RWPE1 (cell line): ENCODE measurements at regions not wholly inside any gene's neighbourhood (a gene's known extent, or its start where the extent isn't known, plus 50 kb on each side); places are given as distances from the start of the nearest gene placed in this dataset.

Experiments
- CTCF ChIA-PET: fragments of 350-600 bp; sonication (Branson Sonifier 250); formaldehyde crosslinking; extraction: SDS; loops from one replicate; lab custom pipeline; 2021; lab: Yijun Ruan, JAX
- POLR2A ChIA-PET: fragments of 400-600 bp; formaldehyde crosslinking; extraction: SDS; loops from one replicate; lab custom pipeline; 2020; ENCODE audit warnings: antibody characterized with exemption; ENCODE audit not compliant: low non-redundant PET; lab: Yijun Ruan, JAX
- DNase-seq: peaks from one replicate; pipeline ENCODE4 v3.0.0; 2012; ENCODE audit warnings: low spot score
- H3K27ac ChIP-seq: fragments of 450-650 bp; 2 replicates; pipeline ENCODE4 v1.5.1; 2017
- TF ChIP-seq, protein P1 (sequence below): fragments of 450-650 bp; conservative IDR thresholded peaks from 2 replicates; pipeline ENCODE4 v1.5.1; 2017; ENCODE audit warnings: low read depth, mild to moderate bottlenecking

DNA sequence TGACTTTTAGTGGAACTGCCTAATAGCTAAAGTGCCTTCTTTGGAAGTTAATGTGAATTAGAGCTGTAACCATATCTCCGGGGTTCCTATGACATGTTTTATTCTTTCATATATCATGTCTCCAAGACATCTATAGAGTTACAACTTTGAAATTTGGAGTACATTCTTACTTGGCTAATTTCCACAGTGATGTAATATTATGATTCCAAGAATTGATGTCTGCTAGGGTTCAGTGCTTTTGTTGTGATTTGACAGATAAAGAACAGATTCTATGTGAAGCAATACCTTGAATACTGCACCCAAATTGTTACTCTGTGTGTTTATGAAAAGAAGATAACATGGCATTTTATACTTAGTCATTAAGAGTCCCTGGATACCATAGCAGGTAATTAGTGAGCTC is 934.3 kb downstream of the NTRK3 start:
- CTCF ChIA-PET, result no interaction called here
- no peak for DNase-seq
- POLR2A ChIA-PET, result no interaction called here
- no peak overlapping the region for H3K27ac ChIP-seq
- TF ChIP-seq, protein P1, sequence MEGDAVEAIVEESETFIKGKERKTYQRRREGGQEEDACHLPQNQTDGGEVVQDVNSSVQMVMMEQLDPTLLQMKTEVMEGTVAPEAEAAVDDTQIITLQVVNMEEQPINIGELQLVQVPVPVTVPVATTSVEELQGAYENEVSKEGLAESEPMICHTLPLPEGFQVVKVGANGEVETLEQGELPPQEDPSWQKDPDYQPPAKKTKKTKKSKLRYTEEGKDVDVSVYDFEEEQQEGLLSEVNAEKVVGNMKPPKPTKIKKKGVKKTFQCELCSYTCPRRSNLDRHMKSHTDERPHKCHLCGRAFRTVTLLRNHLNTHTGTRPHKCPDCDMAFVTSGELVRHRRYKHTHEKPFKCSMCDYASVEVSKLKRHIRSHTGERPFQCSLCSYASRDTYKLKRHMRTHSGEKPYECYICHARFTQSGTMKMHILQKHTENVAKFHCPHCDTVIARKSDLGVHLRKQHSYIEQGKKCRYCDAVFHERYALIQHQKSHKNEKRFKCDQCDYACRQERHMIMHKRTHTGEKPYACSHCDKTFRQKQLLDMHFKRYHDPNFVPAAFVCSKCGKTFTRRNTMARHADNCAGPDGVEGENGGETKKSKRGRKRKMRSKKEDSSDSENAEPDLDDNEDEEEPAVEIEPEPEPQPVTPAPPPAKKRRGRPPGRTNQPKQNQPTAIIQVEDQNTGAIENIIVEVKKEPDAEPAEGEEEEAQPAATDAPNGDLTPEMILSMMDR, result no peak

DNA sequence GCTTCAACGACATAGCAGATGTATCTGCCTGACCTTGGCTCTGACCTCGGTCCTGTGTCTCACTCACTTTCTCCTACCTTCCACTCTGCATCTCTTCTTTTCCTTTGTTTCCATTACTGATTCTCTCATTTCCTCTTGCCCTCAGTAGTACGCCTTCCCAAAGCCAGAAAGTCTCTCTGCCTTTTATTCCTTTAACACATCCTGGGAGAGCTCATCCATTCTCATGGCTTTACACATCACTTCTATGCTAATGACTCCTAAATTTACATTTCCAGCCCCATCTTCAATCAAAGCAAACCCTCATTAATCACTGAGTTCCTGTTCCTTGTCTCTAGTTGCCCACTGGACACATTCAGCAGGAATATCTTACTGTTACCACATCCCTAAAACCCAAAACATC is 938.6 kb downstream of the NTRK3 start:
- no peak for DNase-seq
- TF ChIP-seq, protein P1, result no peak
- POLR2A ChIA-PET, result no interaction called here
- no peak overlapping the region for H3K27ac ChIP-seq
- CTCF ChIA-PET, result no interaction called here

GRCh38 chr15:87312221-87312620 is 944.3 kb downstream of the NTRK3 start:
- CTCF ChIA-PET, result interaction anchor here (0.7 kb wide), 1 partner anchor 1079 kb away, joined by 3 read pairs; no protein-coding TSS in a partner anchor
- POLR2A ChIA-PET, result no interaction called here

DNA sequence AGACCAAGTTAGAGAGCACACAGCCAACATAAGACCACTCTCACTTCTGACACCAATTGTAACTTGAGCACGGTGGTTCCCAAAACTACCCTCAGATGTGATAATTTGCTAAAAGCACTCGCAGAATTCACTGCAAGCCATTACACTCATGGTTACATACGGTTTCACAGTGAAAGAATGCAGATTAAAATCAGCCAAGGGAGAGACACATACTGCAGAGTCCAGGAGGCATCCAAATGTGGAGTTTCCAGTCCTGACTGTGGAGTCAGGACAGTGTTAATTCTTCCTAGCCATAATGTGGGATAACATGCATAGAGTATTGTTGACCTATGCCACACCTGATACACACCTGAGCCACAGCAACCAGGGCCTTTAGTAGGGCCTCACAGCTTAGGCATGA is 956.4 kb downstream of the NTRK3 start:
- no peak overlapping the region for H3K27ac ChIP-seq
- no peak for DNase-seq
- POLR2A ChIA-PET, result no interaction called here
- CTCF ChIA-PET, result no interaction called here
- TF ChIP-seq, protein P1, result no peak

More at GRCh38 chr15:87312221-87312620, 944.3 kb downstream of the NTRK3 start:
- no peak overlapping the region for H3K27ac ChIP-seq
- no peak for DNase-seq
- TF ChIP-seq, protein P1, result no peak

DNA sequence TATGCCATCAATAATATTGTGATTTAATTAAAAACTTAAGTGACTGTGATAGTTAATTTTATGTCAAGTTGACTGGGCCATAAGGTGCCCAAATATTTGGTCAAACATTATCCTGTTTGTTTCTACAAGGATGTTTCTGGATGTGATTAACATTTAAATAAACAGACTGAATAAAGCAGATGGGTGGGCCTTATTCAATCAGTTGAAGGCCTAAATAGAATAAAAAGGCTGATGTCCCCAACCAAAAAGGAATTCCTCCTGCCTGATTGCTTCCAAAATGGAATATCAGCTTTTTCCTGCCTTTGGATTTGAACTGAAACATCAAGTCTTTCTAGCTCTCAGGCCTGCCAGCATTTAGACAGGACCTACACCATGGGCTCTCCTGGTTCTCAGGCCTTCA is 961.7 kb downstream of the NTRK3 start:
- ChIA-PET POLR2A (no interaction called here), CTCF (no interaction called here)
- H3K27ac ChIP-seq, result no peak overlapping the region
- no peak for DNase-seq
- TF ChIP-seq, protein P1, result no peak

- no peak for DNase-seq
- TF ChIP-seq, protein P1, result no peak
- CTCF ChIA-PET, result no interaction called here
- no peak overlapping the region for H3K27ac ChIP-seq
- POLR2A ChIA-PET, result no interaction called here
Observed at GRCh38 chr15:87293031-87293430, 963.5 kb downstream of the NTRK3 start.

DNA sequence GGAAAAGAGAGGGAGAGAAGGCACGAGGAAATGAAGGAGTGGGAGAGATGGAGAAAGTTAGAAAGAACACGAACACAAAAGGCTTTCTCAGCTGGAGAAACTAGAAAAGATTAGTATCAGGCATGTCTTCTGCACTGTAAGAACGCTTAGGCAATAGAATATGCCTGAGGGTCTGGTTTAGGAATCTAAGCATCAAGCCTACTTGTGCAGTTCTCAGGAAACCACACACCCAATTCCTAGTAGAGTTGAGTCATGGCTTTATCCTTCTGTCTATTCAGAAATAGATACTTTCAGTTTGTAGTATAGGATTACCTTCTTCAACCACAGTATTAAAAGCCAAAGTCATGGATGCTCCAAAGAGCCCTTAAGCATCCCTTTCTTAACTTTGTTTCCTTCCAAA is 969.4 kb downstream of the NTRK3 start:
- ChIA-PET POLR2A (no interaction called here), CTCF (no interaction called here)
- peak; percentile 58 for DNase-seq
- TF ChIP-seq, protein P1, result no peak
- no peak overlapping the region for H3K27ac ChIP-seq
